ENCODE measurements at regions not wholly inside any gene's neighbourhood (a gene's known extent, or its start where the extent isn't known, plus 50 kb on each side); places are given as distances from the start of the nearest gene placed in this dataset.

GRCh38 chr4:18366892-18367291 lies 345.3 kb upstream of the LCORL start:
- no peak for DNase-seq (ENCODE audit: low spot score)

DNA sequence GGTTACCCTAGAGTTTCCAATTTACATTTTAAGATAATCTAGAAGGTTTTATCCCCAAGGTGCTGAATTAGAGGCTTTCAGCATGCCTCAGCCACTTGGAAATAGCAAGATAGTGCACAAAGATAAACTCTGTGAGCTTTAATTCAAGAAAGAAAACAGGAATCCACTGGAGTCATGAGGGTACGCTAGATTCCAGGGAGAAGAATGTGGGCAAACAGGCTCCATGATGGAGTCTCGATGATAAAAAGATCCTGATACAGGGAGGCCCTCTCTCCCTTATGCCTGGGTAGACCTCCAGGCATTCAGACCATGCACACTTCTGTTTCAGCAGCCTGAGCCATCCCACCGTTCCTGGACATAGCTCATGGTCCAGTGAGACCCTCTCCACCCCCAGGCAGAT lies 344.6 kb upstream of the LCORL start:
- no peak for DNase-seq (ENCODE audit: low spot score)

- no peak for DNase-seq (ENCODE audit: low spot score)
Observed at GRCh38 chr4:18343581-18343980, 322.0 kb upstream of the LCORL start.

DNA sequence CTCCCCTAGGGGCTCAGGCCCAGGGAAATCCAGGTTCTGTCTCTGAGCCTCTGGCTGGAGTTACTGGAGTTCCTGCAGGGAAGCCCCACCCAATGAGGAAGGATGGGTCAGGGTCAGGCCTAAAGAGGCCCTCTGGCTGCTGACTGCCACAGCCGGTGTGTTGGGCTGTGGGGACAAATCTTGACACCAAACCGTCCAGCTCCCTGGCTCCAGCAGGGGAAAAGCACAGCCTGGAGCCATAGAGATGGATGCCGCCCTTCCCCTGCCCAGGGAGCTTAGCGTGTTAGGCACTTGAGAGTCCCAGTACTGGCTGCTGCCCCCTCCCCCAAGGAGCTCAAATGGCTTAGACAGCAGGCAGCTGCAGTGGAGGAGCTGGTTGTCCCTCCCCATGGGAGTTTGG lies 321.3 kb upstream of the LCORL start:
- no peak for DNase-seq (ENCODE audit: low spot score)

- no peak for DNase-seq (ENCODE audit: low spot score)
Observed at GRCh38 chr4:18321956-18322530, 300.5 kb upstream of the LCORL start.

DNA sequence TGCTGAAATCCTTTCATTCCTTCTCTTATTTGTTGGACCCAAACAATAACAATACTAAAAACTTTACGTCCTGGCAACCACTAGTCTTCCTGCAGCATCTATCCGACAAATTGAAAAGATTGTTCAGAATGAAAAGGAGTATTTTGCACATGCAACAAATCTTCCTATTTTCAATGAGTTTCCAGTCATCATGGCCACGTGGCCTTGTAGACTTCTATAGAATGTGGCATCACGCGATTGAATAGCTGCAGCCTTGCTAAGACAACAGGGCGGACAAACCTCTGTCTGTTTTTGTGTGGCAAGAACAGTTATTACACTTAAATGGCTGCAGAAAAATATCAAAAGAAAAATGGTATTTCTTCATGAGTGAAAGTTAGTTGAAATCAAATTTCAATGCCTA lies 297.9 kb upstream of the LCORL start:
- no peak for DNase-seq (ENCODE audit: low spot score)

- no peak for DNase-seq (ENCODE audit: low spot score)
Observed at GRCh38 chr4:18318682-18319388, 297.3 kb upstream of the LCORL start.

DNA sequence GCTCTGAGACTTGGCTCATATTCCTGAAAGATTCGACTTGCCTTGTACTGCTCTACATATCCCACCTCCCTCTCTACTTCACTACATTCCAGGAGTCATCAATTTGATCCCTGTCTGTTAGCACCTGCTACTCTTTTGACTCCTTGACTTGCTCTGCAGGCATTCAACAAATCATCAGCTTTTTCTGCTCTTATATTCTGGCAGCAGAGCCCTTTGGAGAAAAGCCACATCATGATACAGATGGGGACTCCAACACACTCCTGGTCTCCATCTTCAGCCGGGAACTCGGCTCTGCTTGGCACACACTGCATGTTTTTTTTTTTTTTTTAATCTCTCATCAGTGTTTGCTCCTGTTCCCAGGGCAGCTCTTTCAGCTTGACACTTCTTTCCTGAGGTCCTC lies 293.2 kb upstream of the LCORL start:
- DNase-seq (ENCODE audit: low spot score) = no peak

DNA sequence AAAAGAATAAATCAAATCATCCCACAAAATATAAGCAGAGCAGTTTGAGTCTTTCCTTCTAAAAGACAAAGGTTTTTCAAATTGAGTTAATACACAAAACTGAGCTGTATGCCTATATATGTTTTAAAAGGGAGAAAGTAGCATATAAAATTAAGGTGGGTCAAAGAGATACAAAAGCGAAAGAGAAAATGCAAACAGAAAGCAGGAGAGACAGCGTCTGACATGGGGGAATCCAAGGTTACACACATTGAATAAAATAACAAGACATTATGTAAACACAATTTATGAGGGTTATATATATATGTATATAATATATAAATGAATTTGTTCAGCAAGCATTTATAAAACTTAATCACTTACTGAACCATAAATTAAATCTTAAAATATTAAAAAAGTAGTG lies 276.1 kb upstream of the LCORL start:
- no peak for DNase-seq (ENCODE audit: low spot score)

- no peak for DNase-seq (ENCODE audit: low spot score)
Observed at GRCh38 chr4:18296411-18296810, 274.9 kb upstream of the LCORL start.

DNA sequence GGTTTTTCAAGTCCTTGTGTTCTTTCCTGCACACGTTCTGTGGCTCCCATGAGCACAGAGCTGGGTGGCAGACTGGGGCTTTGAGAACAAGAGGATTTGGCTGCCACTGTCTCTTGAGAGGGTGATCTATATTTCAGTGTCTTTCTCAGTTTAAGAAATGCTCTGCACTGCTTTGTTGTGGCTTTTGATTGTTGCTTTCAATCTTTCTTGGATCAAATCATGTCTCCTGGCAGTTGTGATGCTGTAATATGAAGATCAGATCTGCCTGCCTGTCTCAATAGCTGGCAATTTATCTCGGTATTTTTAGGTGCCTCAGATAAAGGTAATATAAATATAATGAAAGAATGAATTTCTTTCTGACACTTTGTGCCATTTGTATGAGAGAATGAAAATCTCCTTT lies 273.3 kb upstream of the LCORL start:
- no peak for DNase-seq (ENCODE audit: low spot score)

- DNase-seq (ENCODE audit: low spot score) = no peak
Observed at GRCh38 chr4:18294021-18294420, 272.5 kb upstream of the LCORL start.

GRCh38 chr4:18292411-18292810 lies 270.9 kb upstream of the LCORL start:
- no peak for DNase-seq (ENCODE audit: low spot score)

DNA sequence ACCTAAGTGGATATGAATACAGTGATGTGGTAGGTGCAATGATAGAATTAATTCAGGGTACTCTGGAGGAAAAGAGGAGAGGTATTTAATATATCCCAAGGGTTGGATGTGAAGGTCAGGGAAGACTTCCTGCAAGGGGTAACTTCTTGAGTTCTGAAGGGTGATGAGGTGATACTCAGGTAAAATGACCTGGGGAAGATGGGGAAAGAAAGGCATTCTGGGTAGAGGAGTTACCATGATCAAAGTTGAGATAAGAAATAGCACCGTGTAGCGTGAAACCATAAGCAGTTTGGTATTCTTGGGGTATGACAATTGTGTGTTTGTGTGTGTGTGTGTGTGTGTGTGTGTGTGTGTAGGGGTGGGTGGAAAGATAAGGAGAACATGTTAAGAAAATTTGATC lies 270.4 kb upstream of the LCORL start:
- no peak for DNase-seq (ENCODE audit: low spot score)

GRCh38 chr4:18291256-18291655 lies 269.7 kb upstream of the LCORL start:
- no peak for DNase-seq (ENCODE audit: low spot score)

DNA sequence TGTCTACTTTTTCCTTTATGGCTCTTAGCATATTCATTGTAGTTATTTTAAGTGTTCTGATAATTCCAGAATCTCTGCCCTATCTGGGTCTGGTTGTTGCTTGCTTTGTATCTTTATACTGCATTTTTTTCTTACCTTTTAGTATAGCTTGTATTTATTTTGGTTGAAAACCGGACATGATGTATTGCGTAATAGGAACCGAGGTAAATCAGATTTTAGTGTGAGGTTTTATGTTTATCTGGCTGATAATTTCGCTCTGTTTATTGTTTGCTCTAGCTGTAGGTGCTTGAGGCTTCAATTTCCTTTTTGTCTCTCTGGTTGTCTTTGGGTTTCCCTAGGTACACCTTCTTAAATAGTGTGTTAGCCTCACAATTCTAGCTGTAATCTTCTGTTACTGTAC lies 263.8 kb upstream of the LCORL start:
- DNase-seq (ENCODE audit: low spot score) = no peak

- no peak for DNase-seq (ENCODE audit: low spot score)
Observed at GRCh38 chr4:18278244-18278643, 256.7 kb upstream of the LCORL start.

GRCh38 chr4:18262832-18263231 lies 241.3 kb upstream of the LCORL start:
- DNase-seq (ENCODE audit: low spot score) = no peak

DNA sequence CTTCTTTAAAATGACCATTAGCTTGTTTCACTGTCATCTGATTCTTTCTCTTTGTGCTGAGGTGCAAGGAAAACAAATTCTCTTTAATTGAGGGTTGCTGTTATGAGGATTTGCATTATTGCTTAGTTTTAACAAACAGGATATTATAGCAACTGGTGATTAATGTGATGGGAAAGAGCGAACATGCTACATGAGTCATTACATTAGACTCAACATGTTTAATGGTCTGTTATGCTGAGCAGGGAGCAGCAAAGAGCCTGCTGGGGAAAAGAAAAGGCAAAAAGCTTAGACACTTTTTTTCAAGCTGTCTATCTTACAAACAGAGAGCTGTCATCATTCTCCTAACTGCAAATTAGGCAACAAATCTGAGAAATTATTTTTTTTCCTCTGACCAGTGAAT lies 230.5 kb upstream of the LCORL start:
- DNase-seq (ENCODE audit: low spot score) = no peak

DNA sequence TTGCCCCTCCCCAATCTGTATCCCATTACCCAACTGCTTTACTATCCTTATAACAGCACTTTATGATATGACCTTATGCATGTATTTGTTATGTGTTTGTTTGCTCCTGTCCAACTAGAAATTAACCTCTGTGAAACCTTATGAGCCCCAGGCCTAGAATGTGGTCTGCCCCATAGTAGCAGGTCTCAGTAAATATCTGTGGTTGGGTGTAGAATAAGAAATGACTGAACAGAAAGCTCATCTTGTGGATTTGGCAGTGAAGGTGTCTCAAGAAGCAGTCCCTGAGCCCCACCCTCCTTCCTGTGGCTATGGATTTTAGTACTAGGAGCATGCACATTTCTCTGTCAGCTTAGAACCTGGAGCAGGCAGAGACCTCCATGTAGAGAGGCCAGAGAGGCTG lies 229.0 kb upstream of the LCORL start:
- DNase-seq (ENCODE audit: low spot score) = no peak

DNA sequence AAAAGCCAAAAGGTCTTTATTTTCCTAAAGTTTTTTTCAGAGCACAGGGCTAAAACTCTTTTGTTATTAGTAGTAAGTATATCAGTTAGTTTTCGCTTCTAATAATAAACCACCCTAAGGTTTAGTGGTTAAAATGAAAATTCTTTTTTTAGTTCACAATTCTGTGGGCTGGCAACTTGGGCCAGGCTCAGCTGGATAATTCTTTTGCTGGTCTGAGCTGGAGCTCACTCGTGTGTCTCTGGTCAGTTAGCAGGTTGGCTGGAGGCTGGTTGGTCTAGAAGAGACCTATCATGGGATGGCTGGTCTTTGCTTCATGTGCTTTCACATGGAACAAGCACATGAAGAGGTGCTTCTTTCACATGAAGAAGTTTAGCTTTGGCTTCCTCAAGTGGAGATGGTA lies 227.1 kb upstream of the LCORL start:
- no peak for DNase-seq (ENCODE audit: low spot score)

DNA sequence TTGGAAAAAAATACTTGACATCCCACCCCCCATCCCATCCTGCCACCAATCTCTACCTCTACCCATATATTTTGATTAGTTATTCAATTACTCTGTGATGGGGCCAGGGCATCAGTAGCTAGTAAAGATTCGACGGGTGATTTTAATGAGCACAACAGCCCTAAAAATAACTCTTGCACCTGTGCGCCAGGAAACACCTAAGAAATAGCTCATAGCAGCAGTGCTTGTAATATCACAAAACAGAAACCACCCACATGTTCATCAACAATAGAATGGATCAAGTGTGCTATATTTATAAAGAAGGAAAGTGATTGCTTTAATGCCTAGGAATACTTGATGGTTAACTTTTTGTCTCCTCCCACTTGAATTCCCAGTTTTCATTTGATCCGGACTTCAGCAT lies 225.6 kb upstream of the LCORL start:
- no peak for DNase-seq (ENCODE audit: low spot score)

GRCh38 chr4:18242919-18243693 lies 221.6 kb upstream of the LCORL start:
- DNase-seq (ENCODE audit: low spot score) = no peak

- no peak for DNase-seq (ENCODE audit: low spot score)
Observed at GRCh38 chr4:18241727-18242126, 220.2 kb upstream of the LCORL start.

All from HuH-7.5 (cell line).